H1 (cell line): ENCODE measurements at regions not wholly inside any gene's neighbourhood (a gene's known extent, or its start where the extent isn't known, plus 50 kb on each side); places are given as distances from the start of the nearest gene placed in this dataset.

Experiments used
- CTCF ChIA-PET: fragments of 300-600 bp; sonication (Branson Sonifier 250); formaldehyde crosslinking; loops from one replicate; lab custom pipeline; 2021; ENCODE audit not compliant: partially characterized antibody; lab: Charles Lee
- POLR2A ChIA-PET: fragments of 300-600 bp; sonication (Branson Sonifier 250); formaldehyde crosslinking; loops from one replicate; lab custom pipeline; 2021; ENCODE audit warnings: inconsistent platforms; ENCODE audit not compliant: partially characterized antibody; lab: Charles Lee
- DNase-seq, 2 experiments: peaks; one replicate each; pipeline versions ENCODE4 v3.0.0 to v3.0.0-alpha.2; 2010 to 2022; ENCODE audit warnings: low spot score in 2 of 2, low read depth in 1 of 2, mixed read lengths in 1 of 2
- FAIRE-seq: peaks from 2 replicates; lab custom pipeline; 2011; peaks lifted over from hg19 to GRCh38; lab: Jason Lieb, UNC
- H2AFZ ChIP-seq: 2 replicates; pipeline ENCODE4 v1.8.1; 2012; ENCODE audit warnings: low read length, inconsistent platforms
- H2AK5ac ChIP-seq: 2 replicates; pipeline ENCODE4 v1.6.1; 2013; ENCODE audit warnings: low read depth, low read length
- H2BK120ac ChIP-seq: replicated peaks from 2 replicates; pipeline ENCODE3; 2013; ENCODE audit warnings: low read depth, low read length, inconsistent platforms
- H2BK12ac ChIP-seq: 2 replicates; pipeline ENCODE4 v1.6.1; 2013; ENCODE audit warnings: low read depth, low read length
- H2BK15ac ChIP-seq: 2 replicates; pipeline ENCODE4 v1.6.1; 2013; ENCODE audit warnings: low read length
- H2BK20ac ChIP-seq: 2 replicates; pipeline ENCODE4 v1.6.1; 2013; ENCODE audit warnings: low read length
- H2BK5ac ChIP-seq: 2 replicates; pipeline ENCODE4 v1.6.1; 2013; ENCODE audit warnings: low read depth, low read length
- H3K14ac ChIP-seq: 2 replicates; pipeline ENCODE4 v1.6.1; 2013; ENCODE audit warnings: inconsistent platforms; ENCODE audit not compliant: insufficient read length
- H3K18ac ChIP-seq: 2 replicates; pipeline ENCODE4 v1.6.1; 2013; ENCODE audit warnings: low read length; ENCODE audit errors: extremely low read depth
- H3K23ac ChIP-seq: 2 replicates; pipeline ENCODE4 v1.6.1; 2013; ENCODE audit warnings: inconsistent platforms; ENCODE audit not compliant: insufficient read length
- H3K23me2 ChIP-seq: 2 replicates; pipeline ENCODE4 v1.6.1; 2013; ENCODE audit warnings: low read depth, low read length
- H3K27ac ChIP-seq: 2 replicates; pipeline ENCODE4 v1.6.1; 2011; ENCODE audit warnings: low read depth, low read length, inconsistent platforms
- H3K27me3 ChIP-seq, 4 experiments: replicated peaks in 1 of 4; 1 replicate in 1 of 4; 2 replicates in 3 of 4; pipeline versions ENCODE4 v1.6.1 to v1.8.1; 2011 to 2013; ENCODE audit warnings: low read length in 3 of 4, mild to moderate bottlenecking in 3 of 4, inconsistent platforms in 2 of 4, mixed read lengths in 2 of 4, moderate library complexity in 1 of 4; ENCODE audit not compliant: control insufficient read depth in 3 of 4, insufficient read depth in 3 of 4; ENCODE audit errors: extremely low read depth in 1 of 4
- H3K36me3 ChIP-seq, 4 experiments: 2 replicates each; pipeline versions ENCODE4 v1.6.1 to v1.8.1; 2011 to 2013; ENCODE audit warnings: mild to moderate bottlenecking in 4 of 4, low read length in 3 of 4, moderate library complexity in 2 of 4, control low read depth in 1 of 4, inconsistent platforms in 1 of 4; ENCODE audit not compliant: insufficient read depth in 4 of 4, control insufficient read depth in 2 of 4
- H3K4ac ChIP-seq: replicated peaks from 2 replicates; pipeline ENCODE3; 2013; ENCODE audit warnings: low read length, low read depth, mixed read lengths, inconsistent platforms; ENCODE audit not compliant: insufficient read length
- H3K4me1 ChIP-seq, 4 experiments: replicated peaks in 1 of 4; 1 replicate in 1 of 4; 2 replicates in 3 of 4; pipeline versions ENCODE4 v1.6.1 to v1.8.1; 2011 to 2013; ENCODE audit warnings: low read length in 3 of 4, inconsistent platforms in 2 of 4, mixed read lengths in 1 of 4; ENCODE audit not compliant: insufficient read depth in 4 of 4, control insufficient read depth in 3 of 4
- H3K4me2 ChIP-seq, 2 experiments: 2 replicates each; pipeline versions ENCODE4 v1.6.1 to v1.8.1; 2011 to 2013; ENCODE audit warnings: low read depth in 2 of 2, low read length in 2 of 2, control low read depth in 1 of 2, inconsistent platforms in 1 of 2, mild to moderate bottlenecking in 1 of 2; ENCODE audit not compliant: insufficient read depth in 1 of 2
- H3K4me3 ChIP-seq, 4 experiments: fragments of 200-600, 300-600 bp in 1 of 4; sonication (generic), shearing (Covaris generic), sonication (Bioruptor Twin) in 1 of 4; 2 replicates each; pipeline versions ENCODE4 v1.5.1 to v1.8.1; 2011 to 2016; ENCODE audit warnings: low read length in 4 of 4, low read depth in 3 of 4, control low read depth in 2 of 4, inconsistent platforms in 2 of 4, mild to moderate bottlenecking in 2 of 4, mixed read lengths in 1 of 4, moderate library complexity in 1 of 4; ENCODE audit not compliant: insufficient read depth in 2 of 4; ENCODE audit errors: extremely low read depth in 1 of 4
- H3K56ac ChIP-seq: replicated peaks from 2 replicates; pipeline ENCODE3; 2013; ENCODE audit warnings: low read depth, mild to moderate bottlenecking, mixed read lengths, low read length, inconsistent platforms; ENCODE audit not compliant: insufficient read length
- H3K79me1 ChIP-seq: 2 replicates; pipeline ENCODE4 v1.6.1; 2013; ENCODE audit warnings: low read depth, low read length, control low read depth
- H3K79me2 ChIP-seq, 2 experiments: 2 replicates each; pipeline versions ENCODE4 v1.6.1 to v1.8.1; 2012 to 2013; ENCODE audit warnings: low read length in 2 of 2, mild to moderate bottlenecking in 2 of 2, inconsistent platforms in 1 of 2; ENCODE audit not compliant: insufficient read depth in 2 of 2, control insufficient read depth in 1 of 2
- H3K9ac ChIP-seq, 4 experiments: replicated peaks in 1 of 4; 1 replicate in 1 of 4; 2 replicates in 3 of 4; pipeline versions ENCODE4 v1.6.1 to v1.8.1; 2011 to 2013; ENCODE audit warnings: low read depth in 3 of 4, low read length in 3 of 4, control low read depth in 2 of 4, mild to moderate bottlenecking in 2 of 4, moderate library complexity in 2 of 4, inconsistent platforms in 1 of 4; ENCODE audit errors: extremely low read depth in 1 of 4
- H3K9me3 ChIP-seq, 2 experiments: 2 replicates each; pipeline versions ENCODE4 v1.6.1 to v1.8.1; 2012 to 2013; ENCODE audit warnings: mild to moderate bottlenecking in 2 of 2, moderate library complexity in 2 of 2, control low read depth in 1 of 2, inconsistent platforms in 1 of 2, low read depth in 1 of 2, low read length in 1 of 2, mixed read lengths in 1 of 2; ENCODE audit not compliant: insufficient read depth in 2 of 2
- H4K20me1 ChIP-seq, 2 experiments: replicated peaks in 1 of 2; 2 replicates each; pipeline versions ENCODE3 to v1.8.1; 2011 to 2013; ENCODE audit warnings: inconsistent platforms in 2 of 2, low read length in 2 of 2, mild to moderate bottlenecking in 1 of 2; ENCODE audit not compliant: insufficient read depth in 2 of 2, control insufficient read depth in 1 of 2
- H4K5ac ChIP-seq: 2 replicates; pipeline ENCODE4 v1.6.1; 2013; ENCODE audit warnings: low read length, low read depth, mixed read lengths, inconsistent platforms; ENCODE audit not compliant: insufficient read length
- H4K8ac ChIP-seq: 2 replicates; pipeline ENCODE4 v1.8.0; 2013; ENCODE audit warnings: mild to moderate bottlenecking, moderate library complexity, low read length, inconsistent platforms; ENCODE audit not compliant: insufficient read depth; ENCODE audit errors: extremely low read depth
- H4K91ac ChIP-seq: replicated peaks from 2 replicates; pipeline ENCODE3; 2013; ENCODE audit warnings: low read length, mixed read lengths, inconsistent platforms; ENCODE audit not compliant: insufficient read length
- ATF2 ChIP-seq: IDR thresholded peaks from 2 replicates; pipeline ENCODE4 v1.6.1; 2012; ENCODE audit warnings: low read length, inconsistent platforms
- BACH1 ChIP-seq: IDR thresholded peaks from 2 replicates; pipeline ENCODE4 v1.6.1; 2012; ENCODE audit warnings: low read length, improper control_type of control experiment
- BRCA1 ChIP-seq: IDR thresholded peaks from 2 replicates; pipeline ENCODE4 v1.6.1; 2012; ENCODE audit warnings: low read depth, low read length, improper control_type of control experiment
- CREB1 ChIP-seq: IDR thresholded peaks from 2 replicates; pipeline ENCODE4 v1.6.1; 2012; ENCODE audit warnings: inconsistent platforms
- CTBP2 ChIP-seq: IDR thresholded peaks from 2 replicates; pipeline ENCODE4 v1.7.0; 2011; ENCODE audit warnings: borderline replicate concordance, mild to moderate bottlenecking, moderate library complexity, mixed read lengths, low read length; ENCODE audit not compliant: insufficient read depth, insufficient read length
- KDM5A ChIP-seq: fragments of 200-600 bp; IDR thresholded peaks from 2 replicates; pipeline ENCODE4 v1.7.1; 2012; ENCODE audit warnings: mild to moderate bottlenecking, low read length, inconsistent platforms, mixed read lengths
- RNF2 ChIP-seq: fragments of 200-900, 300-1000 bp; sonication (generic); IDR thresholded peaks from 2 replicates; pipeline ENCODE4 v1.7.1; 2016; ENCODE audit warnings: borderline replicate concordance, low read depth, mild to moderate bottlenecking, antibody characterized with exemption, low read length; ENCODE audit not compliant: poor library complexity, severe bottlenecking; ENCODE audit errors: missing control alignments
- SIRT6 ChIP-seq: IDR thresholded peaks from one replicate; pipeline ENCODE4 v1.7.1; 2012; ENCODE audit warnings: low read length, inconsistent platforms
- SIX5 ChIP-seq: IDR thresholded peaks from 2 replicates; pipeline ENCODE4 v1.6.1; 2011; ENCODE audit warnings: mild to moderate bottlenecking, low read depth, low read length
- TBP ChIP-seq: IDR thresholded peaks from 2 replicates; pipeline ENCODE4 v1.6.1; 2011; ENCODE audit warnings: low read depth, low read length, improper control_type of control experiment
- WGBS, 2 experiments: shearing (Covaris generic) in 1 of 2; methylation state at CpG; one replicate each; pipeline versions ENCODE4 v1.1.6 to v1.1.7; 2013 to 2015; ENCODE audit warnings: low lambda C conversion rate in 2 of 2, mixed read lengths in 2 of 2, inconsistent platforms in 1 of 2, low coverage in 1 of 2, missing lambda C conversion rate in 1 of 2; ENCODE audit not compliant: insufficient replicate concordance in 2 of 2, insufficient coverage in 1 of 2, insufficient read length in 1 of 2; ENCODE audit errors: extremely low coverage in 1 of 2, missing lambda C conversion rate in 1 of 2; 5-methylcytosine and 5-hydroxymethylcytosine counted together

GRCh38 chr7:64101943-64102655 lies 56.9 kb downstream of the ZNF727 start:
- Histone ChIP-seq H3K4ac (no peak overlapping the region), H3K23me2 (no peaks in the 10 kb centered on the region)
- no peak for DNase-seq

More at GRCh38 chr7:64101943-64102655, 56.9 kb downstream of the ZNF727 start:
- 82% methylated on average over 11 of the region's 13 CpGs; no CpG with 5 or more reads in 1 of the 2 experiments for WGBS, 2 experiments
- no peaks in the 10 kb centered on the region for H3K36me3 ChIP-seq
- no peak overlapping the region for H2BK12ac ChIP-seq
- no peak overlapping the region for H3K18ac ChIP-seq
- CTCF ChIA-PET = no interaction called here
- H2AFZ ChIP-seq = no peak overlapping the region
- no peak overlapping the region for H3K4me3 ChIP-seq
- no peak overlapping the region for H3K27ac ChIP-seq
- H3K56ac ChIP-seq = no peak overlapping the region
- no peak overlapping the region for H3K23ac ChIP-seq
- H4K5ac ChIP-seq = no peak overlapping the region
- H3K79me1 ChIP-seq = no peaks in the 10 kb centered on the region
- H2BK20ac ChIP-seq = no peak overlapping the region
- H3K4me1 ChIP-seq = no peaks in the 10 kb centered on the region
- no peak overlapping the region for H4K8ac ChIP-seq
- TF ChIP-seq TBP (no peak), RNF2 (no peak), SIX5 (no peak), ATF2 (no peak), CTBP2 (no peak), SIRT6 (no peak), BRCA1 (no peak), KDM5A (no peak), BACH1 (no peak), CREB1 (no peak)
- TF ChIP-seq, all 59 proteins: peak for 0
- H4K20me1 ChIP-seq = no peaks in the 10 kb centered on the region
- no peak overlapping the region for H2BK120ac ChIP-seq
- no peak overlapping the region for H3K4me2 ChIP-seq
- H4K91ac ChIP-seq = no peak overlapping the region
- no peak overlapping the region for H3K14ac ChIP-seq
- H2AK5ac ChIP-seq = no peak overlapping the region
- H2BK15ac ChIP-seq = no peak overlapping the region
- H3K79me2 ChIP-seq = no peaks in the 10 kb centered on the region
- no peaks in the 10 kb centered on the region for H3K27me3 ChIP-seq
- POLR2A ChIA-PET = no interaction called here
- H2BK5ac ChIP-seq = no peak overlapping the region
- FAIRE-seq = no peak
- H3K9me3 ChIP-seq = peaks cover 22 to 64% of the 10 kb centered on the region in 2 experiments; a peak in 3 of 4 replicates
- no peak overlapping the region for H3K9ac ChIP-seq
